Heart left ventricle (tissue), 16 donors: ENCODE measurements at regions not wholly inside any gene's neighbourhood (a gene's known extent, or its start where the extent isn't known, plus 50 kb on each side); places are given as distances from the start of the nearest gene placed in this dataset.

Experiments used
- ATAC-seq, 4 donors: fragments of 200-7000 bp; cut with Tn5 transposase; one replicate each; pipeline ENCODE4 v1.9.1; 2020 to 2022; ENCODE audit warnings: moderate library complexity in 4 of 4, mild to moderate bottlenecking in 3 of 4, moderate number of reproducible peaks in 1 of 4
- DNase-seq, 5 donors: peaks; one replicate each; pipeline ENCODE4 v3.0.0-alpha.2; 2020
- H3K27ac ChIP-seq, 12 donors: fragments of 200-600 bp; sonication (generic) in 4 of 12; one replicate each; pipeline versions ENCODE4 v1.5.0 to v1.8.0; 2016 to 2022; ENCODE audit warnings: mild to moderate bottlenecking in 2 of 12
- H3K27me3 ChIP-seq, 9 donors: fragments of 200-600 bp; sonication (generic) in 2 of 9; one replicate each; pipeline versions ENCODE4 v1.5.1 to v1.8.0; 2016 to 2022; ENCODE audit warnings: mild to moderate bottlenecking in 3 of 9
- H3K36me3 ChIP-seq, 9 donors: fragments of 200-600 bp; sonication (generic) in 2 of 9; one replicate each; pipeline versions ENCODE4 v1.5.0 to v1.8.0; 2018 to 2022; ENCODE audit warnings: mild to moderate bottlenecking in 2 of 9
- H3K4me1 ChIP-seq, 12 donors: fragments of 200-600 bp; sonication (generic) in 4 of 12; one replicate each; pipeline versions ENCODE4 v1.5.0 to v1.8.0; 2016 to 2022; ENCODE audit warnings: mild to moderate bottlenecking in 3 of 12
- H3K4me3 ChIP-seq, 12 donors: fragments of 200-600 bp; sonication (generic) in 4 of 12; one replicate each; pipeline versions ENCODE4 v1.5.0 to v1.8.0; 2017 to 2022; ENCODE audit warnings: mild to moderate bottlenecking in 9 of 12, moderate library complexity in 4 of 12
- H3K9me3 ChIP-seq, 12 donors: fragments of 200-600 bp; sonication (generic) in 4 of 12; one replicate each; pipeline versions ENCODE4 v1.5.0 to v1.8.0; 2016 to 2022; ENCODE audit warnings: mild to moderate bottlenecking in 1 of 12
- CTCF ChIP-seq, 12 donors: fragments of 200-600 bp; sonication (generic) in 4 of 12; IDR thresholded peaks; one replicate each; pipeline versions ENCODE4 v1.5.0 to v1.8.0; 2018 to 2022; ENCODE audit warnings: antibody characterized with exemption in 12 of 12, mild to moderate bottlenecking in 5 of 12
- POLR2A ChIP-seq, 2 donors: fragments of 450-650 bp; IDR thresholded peaks; one replicate each; pipeline ENCODE4 v1.6.1; 2017; ENCODE audit warnings: antibody characterized with exemption in 2 of 2, mild to moderate bottlenecking in 2 of 2, moderate library complexity in 2 of 2
- WGBS, 4 donors: extraction: QIAGEN DNeasy Blood & Tissue Kit in 2 of 4; methylation state at CpG; one replicate each; pipeline versions ENCODE4 v1.1.5 to v1.1.7; 2013 to 2018; 5-methylcytosine and 5-hydroxymethylcytosine counted together
- intact Hi-C, 10 donors: fragments of 100-400 bp; cut with DNase I; formaldehyde crosslinking; loops; one replicate each; pipeline versions ENCODE4 v1.11.1 to v1.14.2; 2022
- donor health status: ischemic (EF 13 %, LVEDD 7.1; RV severe dilation, severe dysfunction).
- donor health status: healthy with polysubstance abuse.
- donor health status: DM: no; HTN: yes; CAD: no.
- donor health status: DM: no; HTN: no; CAD: no.
- donor health status: ischemic (EF 25% LVEDD 6.9; RV normal size, moderate dysfunction).
- donor health status: ischemic (EF 25% LVEDD 5.7; RV mildly dilated, moderate dysfunction).
- donor health status: healthy.
- donor health status: DM: yes; HTN: yes; CAD: no.
- donor health status: ischemic (EF 35%, LVEDD 5.7; RV mildly dilated, moderate dysfunction).
- donor health status: nonischemic (EF 11% LVEDD 7.7; RV severe dilation, severe dysfunction).
- donor health status: DM: yes; HTN: yes; CAD: no.
- donor health status: PGD.
- donor health status: ischemic (EF 29% LVEDD 5.4; RV normal size, mild dysfunction).
- donor health status: nonischemic (EF 23%, LVEDD 6.1; RV moderate dilation, normal function).

- intact Hi-C loops, result no loop called here
- Histone ChIP-seq H3K4me3 (no peak overlapping the region), H3K9me3 (peaks cover 0 to 7% (median 0%) of the 10 kb centered on the region in 12 donors), H3K27me3 (no peaks in the 10 kb centered on the region), H3K36me3 (no peaks in the 10 kb centered on the region), H3K27ac (no peak overlapping the region), H3K4me1 (peaks cover 0 to 3% (median 0%) of the 10 kb centered on the region in 12 donors)
- DNase-seq, result peak in 2 of 5 donors; percentile 28 to 39
- peak in 2 of 4 donors; percentile 38 to 59 for ATAC-seq
- 53 to 71% (median 65%) methylated on average over 5 of the region's 5 CpGs for WGBS, 4 donors
- TF ChIP-seq POLR2A (IDR thresholded peaks at IDR 0.05) (no peak), CTCF (IDR thresholded peaks at IDR 0.05) (no peak)
Measured at GRCh38 chr15:36468746-36469145, 110.7 kb upstream of the CDIN1 start.

GRCh38 chr15:36469311-36469966 is 110.0 kb upstream of the CDIN1 start:
- no peaks in the 10 kb centered on the region for H3K27me3 ChIP-seq
- DNase-seq (no peak), ATAC-seq (no peak)
- no peak overlapping the region for H3K27ac ChIP-seq
- intact Hi-C loops, result no loop called here
- H3K9me3 ChIP-seq, result peaks cover 0 to 7% (median 0%) of the 10 kb centered on the region in 12 donors
- no peak overlapping the region for H3K4me3 ChIP-seq
- 59 to 67% (median 63%) methylated on average over 7 of the region's 7 CpGs for WGBS, 4 donors
- H3K36me3 ChIP-seq, result no peaks in the 10 kb centered on the region
- H3K4me1 ChIP-seq, result peaks cover 0 to 3% (median 0%) of the 10 kb centered on the region in 12 donors
- TF ChIP-seq POLR2A (IDR thresholded peaks at IDR 0.05), result no peak
- TF ChIP-seq CTCF (IDR thresholded peaks at IDR 0.05), result no peak

- TF ChIP-seq POLR2A (IDR thresholded peaks at IDR 0.05) (no peak), CTCF (IDR thresholded peaks at IDR 0.05) (no peak)
- no peak overlapping the region for H3K4me3 ChIP-seq
- H3K36me3 ChIP-seq, result no peaks in the 10 kb centered on the region
- H3K27me3 ChIP-seq, result no peaks in the 10 kb centered on the region
- 79 to 91% (median 88%) methylated on average over 3 of the region's 3 CpGs for WGBS, 4 donors
- DNase-seq, result no peak
- H3K4me1 ChIP-seq, result peaks cover 0 to 3% (median 0%) of the 10 kb centered on the region in 12 donors
- peaks cover 0 to 4% (median 0%) of the 10 kb centered on the region in 12 donors for H3K9me3 ChIP-seq
- intact Hi-C loops, result no loop called here
- no peak overlapping the region for H3K27ac ChIP-seq
- no peak for ATAC-seq
Measured at GRCh38 chr15:36472672-36473071, 106.8 kb upstream of the CDIN1 start.

GRCh38 chr15:36478561-36478960 is 100.9 kb upstream of the CDIN1 start:
- intact Hi-C loops, result no loop called here

More at GRCh38 chr15:36478561-36478960, 100.9 kb upstream of the CDIN1 start:
- H3K9me3 ChIP-seq, result no peaks in the 10 kb centered on the region
- H3K36me3 ChIP-seq, result no peaks in the 10 kb centered on the region
- ATAC-seq (no peak), DNase-seq (no peak)
- H3K4me3 ChIP-seq, result no peak overlapping the region
- no peaks in the 10 kb centered on the region for H3K27me3 ChIP-seq
- no peaks in the 10 kb centered on the region for H3K4me1 ChIP-seq
- H3K27ac ChIP-seq, result no peak overlapping the region
- TF ChIP-seq POLR2A (IDR thresholded peaks at IDR 0.05) (no peak), CTCF (IDR thresholded peaks at IDR 0.05) (no peak)
- WGBS, 4 donors, result 70 to 78% (median 75%) methylated on average over 2 of the region's 2 CpGs
